ENCODE measurements at regions not wholly inside any gene's neighbourhood (a gene's known extent, or its start where the extent isn't known, plus 50 kb on each side); places are given as distances from the start of the nearest gene placed in this dataset.

GRCh38 chr16:52055381-52055780 is 491.6 kb downstream of the TOX3 start (continued):
- TF ChIP-seq ZNF462 (CRISPR knock-in tag; IDR thresholded peaks at IDR 0.05) (no peak), STAT1 (IDR thresholded peaks at IDR 0.05; ENCODE audit: unreplicated experiment) (no peak), ETS1 (IDR thresholded peaks at IDR 0.05) (no peak), EZH2 (IDR thresholded peaks at IDR 0.05; ENCODE audit: low read depth, unreplicated experiment) (no peak)

GRCh38 chr16:52054326-52054725 is 492.6 kb downstream of the TOX3 start:
- Histone ChIP-seq H3K4me1 (ENCODE audit: insufficient read depth) (no peaks in the 10 kb centered on the region), H3K27me3 (ENCODE audit: insufficient read depth) (no peaks in the 10 kb centered on the region), H2AFZ (no peak overlapping the region), H3K9me2 (ENCODE audit: insufficient read depth) (peaks cover 10% of the 10 kb centered on the region), H3K4me2 (no peak overlapping the region), H3K79me2 (replicated peaks; ENCODE audit: insufficient read depth) (no peaks in the 10 kb centered on the region), H3K27ac (ENCODE audit: low read depth) (no peak overlapping the region), H3K4me3 (no peak overlapping the region), H4K20me1 (replicated peaks; ENCODE audit: insufficient read depth) (no peaks in the 10 kb centered on the region), H3F3A (replicated peaks; ENCODE audit: low read depth) (no peaks in the 10 kb centered on the region), H3K36me3 (ENCODE audit: insufficient read depth) (no peaks in the 10 kb centered on the region)
- Mint-ChIP-seq H3K36me3 (ENCODE audit: low read depth) (no peaks in the 10 kb centered on the region), H3K4me1 (no peaks in the 10 kb centered on the region), H3K27me3 (ENCODE audit: insufficient read depth, low read depth, poor library complexity) (peaks cover 2% of the 10 kb centered on the region), H3K27ac (no peak overlapping the region), H3K4me3 (no peak overlapping the region), H3K9me3 (no peaks in the 10 kb centered on the region)
- DNase-seq (ENCODE audit: low spot score) (no peak), ATAC-seq (no peak)
- TF ChIP-seq NANOG (IDR thresholded peaks at IDR 0.05; ENCODE audit: borderline replicate concordance), result no peak
- TF ChIP-seq ETS1 (IDR thresholded peaks at IDR 0.05), result no peak
- TF ChIP-seq ZNF462 (CRISPR knock-in tag; IDR thresholded peaks at IDR 0.05), result no peak
- no peak for TF ChIP-seq CREB1 (CRISPR knock-in tag; IDR thresholded peaks at IDR 0.05; ENCODE audit: low read depth)
- no peak for TF ChIP-seq POLR2AphosphoS5 (IDR thresholded peaks at IDR 0.05; ENCODE audit: low read depth)
- TF ChIP-seq ZNF114 (CRISPR knock-in tag; IDR thresholded peaks at IDR 0.05), result no peak
